ENCODE measurements at regions not wholly inside any gene's neighbourhood (a gene's known extent, or its start where the extent isn't known, plus 50 kb on each side); places are given as distances from the start of the nearest gene placed in this dataset.

DNA sequence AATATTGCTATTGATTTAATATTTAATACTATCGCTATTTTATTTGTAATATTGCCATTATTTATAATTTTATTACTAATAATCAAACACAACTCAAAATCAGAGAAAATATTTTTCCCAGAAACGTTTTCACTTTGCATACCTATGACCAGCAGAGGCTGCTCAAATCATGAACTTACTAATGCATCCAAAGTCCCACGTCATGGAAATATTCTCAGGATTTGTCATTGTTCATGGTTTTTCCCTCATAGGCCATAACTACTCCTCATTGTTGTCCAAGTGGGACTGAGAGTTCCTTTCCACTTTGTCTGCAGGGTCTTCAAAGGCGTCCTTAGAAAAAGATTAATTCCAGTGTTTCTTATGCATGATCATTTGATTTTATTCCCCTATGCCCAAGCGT is 344.8 kb downstream of the THBS2 start:
- DNase-seq (ENCODE audit: low spot score): no peak

DNA sequence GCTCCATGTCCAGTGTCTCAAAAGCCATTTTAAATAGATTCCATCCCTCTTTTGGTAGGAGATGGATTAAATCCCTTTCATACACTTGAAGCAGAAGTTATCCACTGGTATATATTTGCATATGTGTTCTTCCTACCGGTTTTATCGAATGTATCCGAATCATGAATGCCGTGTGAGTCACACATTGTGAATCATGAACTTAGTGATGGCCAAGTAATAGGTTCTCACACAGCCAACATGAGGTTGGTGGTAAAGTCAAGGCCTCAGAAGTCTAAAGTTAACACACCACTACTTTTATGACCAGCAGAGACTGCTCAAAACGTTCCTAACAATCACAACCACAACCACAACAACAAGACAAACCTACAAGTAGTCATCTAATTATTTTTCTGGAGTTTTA is 345.5 kb downstream of the THBS2 start:
- DNase-seq (ENCODE audit: low spot score): no peak

DNA sequence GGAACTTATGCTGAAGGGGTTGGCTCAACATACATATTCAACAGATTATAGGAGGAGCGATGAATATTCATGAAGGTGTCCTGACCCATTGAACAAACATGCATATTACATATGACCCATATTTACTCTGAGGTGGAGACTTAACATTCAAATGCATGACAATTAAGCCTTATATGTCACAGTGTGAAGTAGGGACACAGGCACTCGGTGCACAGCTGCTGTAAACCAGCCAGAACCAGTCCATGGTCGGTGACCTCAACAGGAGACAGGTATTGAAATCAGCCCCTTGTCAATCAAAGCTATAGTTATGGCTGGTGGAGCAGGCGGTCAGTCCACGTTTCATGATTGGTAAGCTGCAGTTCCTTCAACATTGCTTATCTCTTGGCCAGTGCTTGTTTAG is 347.3 kb downstream of the THBS2 start:
- DNase-seq (ENCODE audit: low spot score): no peak

DNA sequence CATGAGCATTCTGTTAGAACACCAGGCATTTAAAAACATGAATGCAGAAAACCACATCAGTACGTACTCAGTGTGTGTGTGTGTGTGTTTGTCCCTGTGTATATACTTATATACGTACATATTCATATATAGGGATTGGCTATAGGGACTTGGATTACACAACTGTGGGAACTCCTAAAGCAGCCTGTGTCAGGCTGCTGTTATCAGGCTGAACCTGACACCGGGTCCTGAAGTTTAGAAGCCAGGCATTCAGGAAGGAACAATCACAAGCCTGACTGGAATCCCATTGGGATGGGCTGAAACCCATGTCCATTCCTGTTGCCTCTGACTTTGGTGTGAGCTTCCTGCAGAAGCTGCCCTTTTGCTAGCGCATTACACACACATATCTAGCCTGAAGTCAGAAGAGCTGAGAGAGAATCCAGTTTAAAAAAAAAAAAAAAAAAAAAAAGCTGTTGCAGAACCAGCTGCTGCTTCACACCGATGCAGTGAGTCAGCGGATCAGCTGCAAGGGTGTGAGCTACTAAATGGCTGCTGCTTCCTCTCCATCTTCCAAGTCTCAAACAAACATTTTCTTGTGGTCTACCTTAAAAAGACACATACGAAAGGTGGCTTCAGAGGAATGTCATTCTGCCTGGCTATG is 348.1 kb downstream of the THBS2 start:
- peak; percentile 7 for DNase-seq (ENCODE audit: low spot score)

DNA sequence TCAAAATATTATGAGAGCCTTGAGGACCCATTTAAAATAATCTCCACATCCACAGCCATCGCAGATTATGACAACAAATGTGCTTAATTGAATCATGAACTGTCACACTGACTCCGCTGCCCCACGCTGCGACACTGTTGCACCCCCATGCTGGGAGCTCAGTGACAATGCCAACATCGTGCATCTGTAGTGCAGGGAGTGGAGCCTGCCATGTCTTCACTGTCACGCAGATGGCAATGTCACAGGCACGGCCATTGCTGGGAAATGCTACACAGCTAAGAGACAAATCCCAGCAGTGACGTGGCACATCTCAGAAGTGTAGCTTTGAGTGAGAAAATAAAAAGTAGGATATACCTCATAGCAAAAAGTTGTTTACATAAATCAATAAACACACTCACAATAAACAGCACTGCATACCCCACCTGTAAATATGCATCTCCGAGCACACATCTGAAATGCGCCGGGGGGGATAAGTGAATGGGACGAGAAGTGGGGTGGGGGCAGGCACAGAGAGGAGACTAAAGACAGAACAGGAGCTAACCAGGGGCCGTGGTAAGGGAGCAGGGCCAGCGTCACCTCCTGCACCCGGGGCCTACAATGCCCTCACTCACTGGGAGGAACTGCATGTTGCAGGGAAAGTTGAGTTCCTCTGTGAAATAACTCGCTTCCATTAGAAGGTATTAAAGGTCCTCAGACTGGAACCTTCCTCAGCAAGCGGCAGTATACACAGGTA is 349.9 kb downstream of the THBS2 start:
- DNase-seq (ENCODE audit: low spot score): no peak

DNA sequence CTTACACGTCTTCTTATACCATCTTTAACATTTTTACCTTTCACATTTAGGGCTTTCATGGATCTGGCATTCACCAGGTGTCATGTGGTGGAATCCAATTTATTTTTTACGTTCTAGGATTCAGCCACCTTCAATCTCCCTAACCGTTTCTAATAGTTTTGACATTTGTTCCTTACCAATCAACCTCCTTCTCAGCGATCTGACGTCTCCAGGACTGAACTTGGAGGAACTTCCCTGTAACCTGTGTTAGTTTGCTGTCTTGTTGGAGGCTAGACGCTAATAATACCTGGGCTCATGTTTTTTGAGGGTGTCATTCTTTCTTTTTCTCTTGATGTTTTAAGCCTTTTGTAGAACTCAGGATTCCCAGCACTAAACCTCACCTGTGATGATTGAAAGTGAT is 351.6 kb downstream of the THBS2 start:
- DNase-seq (ENCODE audit: low spot score): no peak

DNA sequence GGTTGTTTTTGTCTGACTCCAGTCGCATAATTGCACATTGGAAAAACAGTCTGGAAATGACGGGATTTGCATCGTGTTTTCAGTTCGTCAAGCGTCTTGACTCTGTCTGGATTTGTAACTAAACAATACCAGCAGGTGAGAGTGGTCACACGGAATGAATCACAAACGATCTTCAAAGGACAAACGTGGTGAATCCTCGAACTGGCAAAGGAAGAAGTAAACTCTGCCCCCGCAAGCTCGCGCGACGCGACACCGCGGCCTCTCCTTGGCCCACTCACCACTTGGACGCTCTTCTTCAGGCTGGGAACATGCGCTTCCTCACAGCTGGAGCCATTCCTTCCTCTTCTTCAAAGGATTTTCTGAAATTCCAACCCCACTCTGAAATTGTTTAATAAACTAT is 352.6 kb downstream of the THBS2 start:
- DNase-seq (ENCODE audit: low spot score): no peak

DNA sequence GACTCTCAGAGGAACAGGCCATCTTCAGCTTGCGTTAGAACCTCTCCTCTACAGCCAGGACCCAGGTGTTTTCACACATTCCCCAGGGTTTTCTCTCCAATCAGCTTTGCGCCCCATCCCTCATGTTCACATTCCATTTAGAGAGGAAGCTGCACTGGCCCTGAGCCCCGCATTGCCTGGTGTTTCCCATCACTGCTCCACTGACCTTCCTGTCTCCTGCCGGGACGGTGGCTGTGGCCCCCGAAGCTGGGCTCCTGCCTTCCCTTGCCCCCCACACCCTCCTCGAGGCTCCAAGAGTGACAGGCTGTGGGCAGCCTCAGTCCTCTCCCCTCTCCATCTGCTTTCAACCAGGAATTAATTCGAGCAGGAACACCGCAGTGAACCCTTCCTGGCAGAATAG is 357.3 kb downstream of the THBS2 start:
- no peak for DNase-seq (ENCODE audit: low spot score)

DNA sequence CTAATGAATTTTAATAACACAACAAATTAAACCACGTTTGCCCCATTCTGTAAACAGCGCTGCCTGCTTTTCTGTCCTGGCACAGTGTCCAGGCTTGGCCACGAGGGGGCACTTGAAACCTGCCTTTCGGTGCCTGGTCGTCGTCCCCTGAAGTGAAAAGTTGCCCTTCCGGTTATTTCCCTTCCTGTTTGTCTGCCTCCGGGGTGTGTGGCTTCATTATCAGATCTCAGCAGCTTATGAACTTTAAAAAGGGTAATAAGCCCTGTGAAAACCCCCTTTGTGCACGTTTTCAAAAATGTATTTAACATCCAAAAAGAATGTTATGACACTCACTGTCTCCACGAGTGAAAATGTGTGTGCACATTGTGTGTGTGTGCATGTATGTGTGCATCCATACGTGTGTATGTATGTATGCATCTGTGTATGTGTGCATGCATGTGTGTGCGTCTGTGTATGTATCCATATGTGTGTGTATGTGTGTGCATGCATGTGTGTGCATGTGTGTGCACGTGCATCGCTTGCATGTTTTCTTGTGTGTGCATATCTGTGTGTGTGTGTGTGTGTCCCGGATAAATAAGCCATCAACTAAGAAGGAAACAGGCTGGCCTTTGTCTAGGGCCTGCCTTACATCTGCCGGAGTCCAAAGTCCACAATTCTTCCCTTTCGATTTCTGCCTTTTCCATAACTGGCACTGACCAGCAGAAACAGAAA is 358.4 kb downstream of the THBS2 start:
- peak; percentile 75 for DNase-seq (ENCODE audit: low spot score)

DNA sequence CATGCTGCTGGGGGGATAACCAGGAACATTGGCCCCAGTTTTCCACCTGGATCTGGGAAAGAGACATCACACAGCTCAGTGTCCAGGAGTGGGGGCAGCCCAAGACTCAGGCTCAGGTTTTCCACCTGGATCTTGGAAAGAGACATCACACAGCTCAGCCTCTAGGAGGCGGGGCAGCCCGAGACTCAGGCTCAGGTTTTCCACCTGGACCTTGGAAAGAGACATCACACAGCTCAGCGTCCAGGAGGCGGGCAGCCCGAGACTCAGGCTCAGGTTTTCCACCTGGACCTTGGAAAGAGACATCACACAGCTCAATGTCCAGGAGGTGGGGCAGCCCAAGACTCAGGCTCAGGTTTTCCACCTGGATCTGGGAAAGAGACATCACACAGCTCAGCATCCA is 361.6 kb downstream of the THBS2 start:
- DNase-seq (ENCODE audit: low spot score): no peak

DNA sequence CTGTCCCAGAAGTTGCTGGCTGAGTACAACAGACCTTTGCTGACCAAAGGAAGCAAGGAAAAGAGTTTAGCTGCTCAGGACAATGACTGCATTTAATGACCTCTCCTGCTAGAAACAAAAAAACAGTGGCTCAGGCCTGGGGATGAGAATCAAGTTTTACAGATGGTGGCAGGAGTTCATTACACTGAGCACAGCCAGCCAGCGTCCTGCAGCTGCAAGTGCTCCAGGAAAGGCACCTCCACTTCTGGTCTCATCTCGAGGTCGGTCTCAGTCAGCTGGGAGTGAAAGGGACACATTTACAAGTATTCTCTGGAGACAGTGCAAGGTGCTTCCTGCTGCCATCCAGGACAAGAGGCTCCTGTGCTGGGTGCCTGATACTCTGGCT is 362.7 kb downstream of the THBS2 start:
- DNase-seq (ENCODE audit: low spot score): no peak

DNA sequence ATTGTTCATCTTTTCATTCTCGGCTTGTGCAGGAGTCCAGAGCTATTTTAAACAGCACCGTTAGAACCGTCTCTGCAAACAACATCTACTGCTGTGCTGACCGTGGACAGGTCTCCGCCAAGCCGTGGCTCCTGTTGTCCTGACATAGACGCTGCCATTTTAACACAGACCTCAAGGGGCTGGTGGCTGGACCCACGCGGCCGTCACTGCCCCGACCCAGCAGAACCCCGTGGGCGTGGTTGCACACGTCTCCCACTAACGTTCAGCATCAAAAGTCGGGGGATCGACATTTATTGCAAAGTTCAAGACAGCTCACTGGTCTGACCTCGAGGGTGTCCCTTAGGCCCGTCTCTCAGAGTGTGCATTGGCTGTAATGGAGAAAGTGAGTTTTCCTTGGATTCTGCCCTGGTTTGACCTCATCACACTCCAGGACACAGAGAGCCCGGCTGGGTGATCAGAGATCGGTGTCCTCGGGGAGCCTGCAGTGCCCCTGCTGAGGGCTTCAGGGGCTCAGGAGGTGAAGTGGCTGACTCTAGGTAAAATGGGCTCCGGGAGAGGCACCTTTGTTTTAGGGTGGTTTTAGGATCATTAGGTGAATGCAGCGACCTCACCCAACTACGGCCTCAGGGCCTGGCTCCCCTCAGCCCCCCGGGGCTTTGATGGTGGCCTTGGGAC is 363.2 kb downstream of the THBS2 start:
- DNase-seq (ENCODE audit: low spot score): no peak

DNA sequence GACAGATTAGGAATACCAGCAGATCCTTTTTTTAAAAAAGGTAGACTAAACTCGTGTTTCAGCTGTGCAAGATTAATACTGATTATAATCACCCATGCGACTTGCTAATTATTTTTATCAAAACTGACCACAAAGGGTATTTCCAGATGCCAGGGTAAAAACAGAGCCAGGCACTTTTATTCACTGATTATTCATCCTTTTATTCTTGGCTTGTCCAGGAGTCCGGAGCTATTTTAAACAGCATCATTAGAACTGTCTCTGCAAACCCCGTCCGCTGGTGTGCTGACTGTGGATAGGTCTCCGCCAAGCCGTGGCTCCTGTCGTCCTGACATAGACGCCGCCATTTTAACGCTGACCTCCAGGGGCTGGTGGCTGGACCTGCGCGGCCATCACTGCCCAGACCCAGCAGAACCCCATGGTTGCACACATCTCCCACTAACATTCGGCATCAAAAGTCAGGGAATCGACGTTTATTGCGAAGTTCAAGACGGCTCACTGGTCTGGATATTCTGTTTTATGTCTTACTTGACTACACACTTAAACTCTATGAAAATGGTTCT is 364.8 kb downstream of the THBS2 start:
- no peak for DNase-seq (ENCODE audit: low spot score)

DNA sequence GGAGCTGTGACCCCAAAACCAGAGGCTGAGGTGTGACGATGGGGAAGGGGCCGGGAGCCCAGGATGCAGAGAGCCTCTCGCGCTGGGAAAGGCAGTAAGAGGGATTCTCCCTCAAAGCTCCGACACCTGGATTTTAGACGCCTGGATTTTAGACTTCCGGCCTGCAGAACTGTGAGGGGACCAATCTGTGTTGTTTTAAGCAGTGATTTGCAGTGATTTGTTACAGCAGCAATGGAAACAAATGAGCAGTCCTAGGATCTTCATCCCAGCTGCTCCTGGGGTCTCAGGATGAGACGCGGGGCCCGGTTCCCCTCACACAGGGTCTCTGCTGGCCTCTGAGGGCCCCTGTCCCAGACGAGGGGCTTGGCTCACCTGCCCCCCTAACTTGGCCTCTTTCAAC is 365.5 kb downstream of the THBS2 start:
- no peak for DNase-seq (ENCODE audit: low spot score)

DNA sequence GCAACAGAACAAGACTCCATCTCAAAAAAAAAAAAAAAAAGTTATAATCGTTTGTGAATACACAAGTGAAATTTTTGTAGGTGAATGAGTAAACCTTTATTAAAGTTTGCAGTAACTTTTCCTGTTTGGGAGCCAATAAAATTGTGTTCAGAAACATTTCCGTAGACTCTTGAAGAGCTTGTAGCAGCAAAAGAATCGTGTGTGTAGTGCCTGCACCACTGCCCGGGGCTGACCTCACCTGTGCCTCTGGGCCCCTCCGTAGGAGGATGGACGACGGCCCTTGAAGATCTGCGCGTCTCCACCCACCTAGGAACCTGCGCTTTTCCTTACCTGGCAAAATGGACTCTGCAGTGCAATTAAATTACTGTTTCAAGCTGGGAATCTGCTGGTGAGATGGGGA is 366.0 kb downstream of the THBS2 start:
- no peak for DNase-seq (ENCODE audit: low spot score)

DNA sequence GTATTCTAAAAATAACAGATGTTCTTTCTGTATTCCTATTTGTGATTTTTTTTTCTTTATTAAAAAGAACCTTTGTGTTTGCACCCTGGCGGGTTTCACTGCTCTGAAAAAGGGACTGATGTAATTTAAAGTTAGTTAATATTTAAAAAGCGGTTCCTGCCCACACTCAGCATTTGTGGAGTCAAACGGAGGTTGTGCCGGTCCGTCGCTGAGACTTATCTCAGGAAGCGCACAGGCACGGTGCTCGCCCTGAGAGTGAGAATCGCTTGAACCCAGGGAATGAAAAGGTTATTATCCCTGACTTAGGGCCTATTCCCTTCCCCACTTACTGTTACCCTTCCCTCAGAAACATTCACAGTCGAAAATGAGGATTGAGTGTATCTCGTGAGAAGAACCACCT is 366.7 kb downstream of the THBS2 start:
- no peak for DNase-seq (ENCODE audit: low spot score)

DNA sequence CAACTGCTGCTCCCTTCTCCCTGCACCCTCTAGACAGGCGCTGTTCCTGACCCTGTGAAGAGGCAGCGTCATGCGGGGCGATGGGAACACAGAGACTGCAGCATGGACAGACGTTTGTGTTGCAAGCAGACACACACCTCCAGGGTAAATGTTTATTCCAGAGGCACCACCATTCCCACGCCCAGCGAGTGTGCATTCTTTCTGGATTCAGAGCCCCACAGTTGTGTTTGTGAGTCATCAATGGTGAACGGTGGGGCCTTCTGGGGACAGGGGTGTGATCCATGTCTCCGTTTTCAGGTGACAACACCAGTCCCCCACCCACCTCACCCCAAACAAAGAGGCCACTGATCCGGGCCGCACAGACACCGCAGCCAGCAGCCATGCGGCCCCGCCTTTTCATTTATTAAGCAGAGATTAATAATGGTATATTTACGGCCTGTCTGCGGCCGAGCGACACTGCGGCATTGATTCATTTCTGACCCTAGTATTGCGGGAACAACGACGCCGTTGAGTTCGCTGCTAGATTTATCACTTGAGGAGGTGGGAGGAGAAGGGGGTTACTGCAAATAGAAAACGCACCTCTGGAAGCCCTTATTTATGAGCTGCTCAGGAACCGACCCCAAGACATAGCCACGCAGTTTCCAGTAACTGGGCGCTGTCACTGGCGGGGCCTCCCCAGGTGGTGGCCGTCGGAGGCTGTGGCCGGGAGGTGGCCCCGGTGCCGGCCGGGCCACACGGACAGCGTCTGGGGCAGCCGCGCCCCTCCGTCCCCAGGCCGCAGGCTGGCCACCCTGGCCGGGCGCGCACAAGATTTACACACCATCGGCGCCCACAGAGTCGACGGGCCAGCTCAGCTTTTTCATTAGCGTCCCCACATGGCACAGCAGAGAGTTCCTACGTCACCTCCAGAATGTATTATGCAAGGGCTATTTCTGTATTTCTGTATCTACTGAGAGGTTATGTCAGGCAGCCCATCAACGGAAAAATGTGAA is 367.6 kb downstream of the THBS2 start:
- no peak for DNase-seq (ENCODE audit: low spot score)

DNA sequence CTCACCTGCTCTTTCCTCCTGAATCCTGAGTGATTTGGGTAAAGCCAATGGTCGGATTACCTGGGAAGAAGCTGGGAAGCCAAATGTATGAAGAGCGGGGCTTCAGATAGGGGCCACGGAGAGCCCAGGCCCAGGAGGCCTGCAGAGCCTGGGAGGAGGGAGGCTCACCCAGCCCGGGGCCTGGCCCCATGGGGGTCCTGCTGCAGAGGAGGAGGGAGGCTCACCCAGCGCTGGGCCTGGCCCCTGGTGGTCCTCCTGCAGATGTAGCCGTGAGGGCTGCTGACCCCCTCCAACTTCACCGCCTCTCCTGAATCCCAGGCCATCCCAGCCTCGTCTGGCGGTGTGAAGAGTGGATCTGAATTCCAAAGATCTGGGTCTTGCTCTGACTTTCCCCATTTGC is 368.4 kb downstream of the THBS2 start:
- no peak for DNase-seq (ENCODE audit: low spot score)

DNA sequence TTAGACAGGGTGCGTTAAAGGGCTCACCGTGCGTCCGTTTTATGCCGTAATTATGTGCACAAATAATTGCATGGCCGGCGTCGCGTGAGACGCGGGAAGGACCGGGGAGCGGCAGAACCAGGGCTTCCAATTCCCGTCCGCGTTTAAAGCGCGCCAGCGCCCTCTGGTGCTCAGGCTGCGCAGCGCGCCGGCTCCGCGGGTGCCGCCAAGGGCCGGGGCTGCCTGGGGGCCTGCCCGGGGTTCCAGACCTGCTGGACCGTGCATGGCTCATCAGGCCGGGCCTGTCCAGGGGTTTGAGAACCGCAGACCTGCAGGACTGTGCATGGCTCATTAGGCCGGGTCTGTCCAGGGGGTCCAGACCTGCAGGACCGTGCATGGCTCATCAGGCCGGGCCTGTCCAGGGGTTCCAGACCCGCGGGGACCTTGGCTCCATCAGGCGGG is 369.0 kb downstream of the THBS2 start:
- DNase-seq (ENCODE audit: low spot score): peak; percentile 71

DNA sequence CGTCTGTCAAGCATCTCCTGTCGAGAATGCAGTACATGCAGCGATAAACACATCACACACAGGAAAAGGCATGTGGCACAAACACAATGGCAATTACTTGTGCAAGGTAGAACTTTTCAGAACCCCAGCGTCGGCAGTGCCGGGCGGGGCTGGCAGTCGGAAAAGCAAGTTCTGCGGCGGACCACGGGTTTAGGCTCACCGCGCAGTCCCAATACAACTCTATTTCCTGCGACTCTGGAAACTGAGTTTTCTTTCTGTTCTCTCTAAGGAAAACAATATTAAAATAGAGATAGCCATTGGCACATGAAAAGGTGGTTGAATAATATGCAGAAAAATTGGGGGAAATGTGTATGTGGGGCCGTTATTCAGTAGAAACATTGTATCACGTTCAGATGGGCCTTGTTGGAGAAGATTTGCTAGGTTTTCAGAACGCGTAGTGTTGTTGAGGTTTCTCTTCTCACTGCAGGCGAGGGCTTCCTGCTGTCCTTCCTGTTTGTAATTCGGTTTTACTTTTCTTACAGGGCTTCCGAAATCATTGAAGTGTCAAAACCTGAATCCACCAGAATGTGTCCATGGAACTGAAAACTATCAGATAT is 369.5 kb downstream of the THBS2 start:
- DNase-seq (ENCODE audit: low spot score): no peak
